K562 (cell line): ENCODE measurements at regions not wholly inside any gene's neighbourhood (a gene's known extent, or its start where the extent isn't known, plus 50 kb on each side); places are given as distances from the start of the nearest gene placed in this dataset.

Source experiments
- ATAC-seq: fragments of 200-7000 bp; cut with Tn5 transposase; 3 replicates; pipeline ENCODE4 v1.9.1; 2020; ENCODE audit warnings: moderate library complexity
- BruUV-seq: library from RNA; stranded (reverse); fragments of 400-500 nt; replicated peaks from 2 replicates; lab custom pipeline; 2021; lab: Mats Ljungman, UMichigan
- CTCF ChIA-PET: fragments of 300-600 bp; formaldehyde crosslinking; extraction: SDS; loops from one replicate; lab custom pipeline; 2021; ENCODE audit warnings: low intra/inter-chr PET ratio; lab: Yijun Ruan, JAX
- POLR2A ChIA-PET: fragments of 300-600, 350-650 bp; sonication (Branson Sonifier 250); formaldehyde crosslinking; extraction: SDS; loops from one replicate; lab custom pipeline; 2021; ENCODE audit warnings: antibody characterized with exemption, inconsistent platforms; lab: Yijun Ruan, JAX
- DNase-seq, 4 experiments: peaks; one replicate each; pipeline versions ENCODE4 v3.0.0 to v3.0.0-alpha.2; 2011 to 2018; ENCODE audit warnings: low spot score in 3 of 4, mixed read lengths in 3 of 4; ENCODE audit errors: extremely low read depth in 1 of 4
- FAIRE-seq: peaks from 2 replicates; lab custom pipeline; 2011; peaks lifted over from hg19 to GRCh38; lab: Jason Lieb, UNC
- H2AFZ ChIP-seq: 2 replicates; pipeline ENCODE4 v1.6.0; 2011; ENCODE audit warnings: low read depth, low read length, control low read depth, inconsistent platforms
- H3K27ac ChIP-seq: fragments of 200-600 bp; 3 replicates; pipeline ENCODE4 v1.8.0; 2011; ENCODE audit warnings: low read depth, mild to moderate bottlenecking, control low read depth, inconsistent platforms, low read length, moderate library complexity, mixed read lengths; ENCODE audit errors: extremely low read depth
- H3K27me3 ChIP-seq, 2 experiments: fragments of 300-600 bp in 1 of 2; 2 replicates in 1 of 2; 3 replicates in 1 of 2; pipeline versions ENCODE4 v1.6.0 to v1.8.0; 2011; ENCODE audit warnings: inconsistent platforms in 2 of 2, low read length in 2 of 2, mild to moderate bottlenecking in 1 of 2, mixed read lengths in 1 of 2, moderate library complexity in 1 of 2; ENCODE audit not compliant: control insufficient read depth in 2 of 2, insufficient read depth in 2 of 2
- H3K36me3 ChIP-seq: fragments of 300-600 bp; 3 replicates; pipeline ENCODE4 v1.8.0; 2011; ENCODE audit warnings: mild to moderate bottlenecking, low read length, inconsistent platforms; ENCODE audit not compliant: control insufficient read depth, insufficient read depth
- H3K4me1 ChIP-seq, 2 experiments: fragments of 200-600 bp in 1 of 2; replicated peaks in 1 of 2; 2 replicates in 1 of 2; 3 replicates in 1 of 2; pipeline versions ENCODE4 v1.5.1 to v1.8.0; 2011; ENCODE audit warnings: inconsistent platforms in 2 of 2, low read length in 2 of 2, mild to moderate bottlenecking in 1 of 2, mixed read lengths in 1 of 2, moderate library complexity in 1 of 2; ENCODE audit not compliant: control insufficient read depth in 2 of 2, insufficient read depth in 2 of 2
- H3K4me2 ChIP-seq: 2 replicates; pipeline ENCODE4 v1.6.1; 2011; ENCODE audit warnings: low read length, control low read depth, inconsistent platforms, mixed read lengths; ENCODE audit not compliant: insufficient read depth
- H3K4me3 ChIP-seq: fragments of 200-600 bp; sonication (generic), shearing (Covaris generic); 2 replicates; pipeline ENCODE4 v1.5.1; 2016; ENCODE audit warnings: control low read depth, inconsistent platforms
- H3K79me2 ChIP-seq: fragments of 200-600 bp; 3 replicates; pipeline ENCODE4 v1.8.0; 2011; ENCODE audit warnings: low read length, inconsistent platforms; ENCODE audit not compliant: control insufficient read depth, insufficient read depth
- H3K9ac ChIP-seq, 2 experiments: 2 replicates each; pipeline versions ENCODE4 v1.6.0 to v1.6.1; 2011; ENCODE audit warnings: low read depth in 2 of 2, low read length in 2 of 2, control low read depth in 1 of 2, inconsistent platforms in 1 of 2, mild to moderate bottlenecking in 1 of 2, mixed read lengths in 1 of 2; ENCODE audit not compliant: insufficient read depth in 1 of 2
- H3K9me1 ChIP-seq: one replicate; pipeline ENCODE4 v1.6.0; 2011; ENCODE audit warnings: inconsistent platforms, mild to moderate bottlenecking, low read length, moderate library complexity; ENCODE audit not compliant: control insufficient read depth, insufficient read depth
- H3K9me3 ChIP-seq: replicated peaks from 2 replicates; pipeline ENCODE4 v1.5.1; 2011; ENCODE audit warnings: low read depth, low read length, inconsistent platforms; ENCODE audit not compliant: control insufficient read depth, insufficient read depth
- H4K20me1 ChIP-seq: replicated peaks from 2 replicates; pipeline ENCODE4 v1.6.1; 2011; ENCODE audit warnings: low read length, inconsistent platforms, mixed read lengths; ENCODE audit not compliant: control insufficient read depth, insufficient read depth
- NR1H2 ChIP-seq: sonication (generic); formaldehyde crosslinking; IDR thresholded peaks from 2 replicates; pipeline ENCODE4 v1.4.0; 2020; ENCODE audit warnings: mild to moderate bottlenecking, missing genetic modification reagents
- PRDM10 ChIP-seq: fragments of 450-650 bp; IDR thresholded peaks from 2 replicates; pipeline ENCODE4 v1.6.1; 2018; ENCODE audit not compliant: partially characterized antibody
- SNRNP70 ChIP-seq: fragments of 200-400 bp; formaldehyde crosslinking; optimal IDR thresholded peaks from 2 replicates; pipeline ENCODE3; 2017; ENCODE audit warnings: low read depth, low read length
- TAF7 ChIP-seq: fragments of 450-650 bp; IDR thresholded peaks from 2 replicates; pipeline ENCODE4 v1.6.1; 2016; ENCODE audit warnings: missing genetic modification characterization, missing compliant biosample characterization
- ZNF175 ChIP-seq: fragments of 200-800 bp; sonication (Bioruptor generic); IDR thresholded peaks from 2 replicates; pipeline ENCODE4 v1.6.1; 2016; ENCODE audit warnings: low read depth, mild to moderate bottlenecking, missing genetic modification characterization, missing compliant biosample characterization
- ZNF316 ChIP-seq: fragments of 450-650 bp; IDR thresholded peaks from 2 replicates; pipeline ENCODE4 v1.6.1; 2016
- in situ Hi-C: fragments of 300-500 bp; cut with MboI; formaldehyde crosslinking; loops from 4 replicates; pipeline ENCODE4 v1.15.0; 2018; ENCODE audit warnings: inconsistent platforms, mixed read lengths
- intact Hi-C: fragments of 100-400 bp; cut with micrococcal nuclease; formaldehyde crosslinking; loops from 2 replicates; pipeline ENCODE4 v1.14.2; 2022
- TF ChIP-seq, protein P1 (sequence below): fragments of 150-350 bp; conservative IDR thresholded peaks from 2 replicates; pipeline ENCODE4 v1.6.1; 2014; ENCODE audit warnings: low read length
- TF ChIP-seq, protein P2 (sequence below): fragments of 450-650 bp; IDR thresholded peaks from 2 replicates; pipeline ENCODE4 v1.7.0; 2016; ENCODE audit warnings: borderline replicate concordance
- TF ChIP-seq, protein P3 (sequence below): fragments of 250-450 bp; sonication (Bioruptor Pico); IDR thresholded peaks from 2 replicates; pipeline ENCODE4 v1.5.0; 2022; ENCODE audit warnings: mild to moderate bottlenecking

DNA sequence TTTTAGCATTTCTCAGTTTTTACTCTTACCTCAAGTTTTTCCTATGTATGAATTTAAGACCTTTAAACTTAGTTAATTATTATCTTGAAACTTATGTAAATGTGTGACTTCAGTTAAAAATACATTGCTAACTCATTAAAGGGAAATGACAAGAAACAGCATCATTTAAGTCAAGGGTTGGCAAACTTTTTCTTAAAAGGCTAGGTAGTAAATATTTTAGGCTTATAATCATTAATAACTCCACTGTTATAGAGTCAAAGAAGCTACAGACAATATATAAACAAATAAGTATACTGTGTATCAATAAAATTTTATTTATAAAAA lies 259.7 kb upstream of the RBMS1 start:
- Histone ChIP-seq H3K27ac (no peak overlapping the region), H3K9me1 (no peaks in the 10 kb centered on the region), H3K9ac (no peak overlapping the region), H3K4me1 (no peaks in the 10 kb centered on the region), H3K4me2 (no peak overlapping the region), H3K79me2 (no peaks in the 10 kb centered on the region), H3K36me3 (no peaks in the 10 kb centered on the region), H3K27me3 (no peaks in the 10 kb centered on the region), H3K4me3 (no peak overlapping the region), H2AFZ (no peak overlapping the region), H4K20me1 (no peaks in the 10 kb centered on the region), H3K9me3 (peaks cover 2% of the 10 kb centered on the region; the same call in 1 of the 2 replicates)
- intact Hi-C loops: no loop called here
- FAIRE-seq (no peak), DNase-seq (no peak), ATAC-seq (no peak)
- in situ Hi-C loops: no loop called here
- POLR2A ChIA-PET: no interaction called here
- CTCF ChIA-PET: no interaction called here
- no TSS peak for BruUV-seq
- TF ChIP-seq, protein P1, sequence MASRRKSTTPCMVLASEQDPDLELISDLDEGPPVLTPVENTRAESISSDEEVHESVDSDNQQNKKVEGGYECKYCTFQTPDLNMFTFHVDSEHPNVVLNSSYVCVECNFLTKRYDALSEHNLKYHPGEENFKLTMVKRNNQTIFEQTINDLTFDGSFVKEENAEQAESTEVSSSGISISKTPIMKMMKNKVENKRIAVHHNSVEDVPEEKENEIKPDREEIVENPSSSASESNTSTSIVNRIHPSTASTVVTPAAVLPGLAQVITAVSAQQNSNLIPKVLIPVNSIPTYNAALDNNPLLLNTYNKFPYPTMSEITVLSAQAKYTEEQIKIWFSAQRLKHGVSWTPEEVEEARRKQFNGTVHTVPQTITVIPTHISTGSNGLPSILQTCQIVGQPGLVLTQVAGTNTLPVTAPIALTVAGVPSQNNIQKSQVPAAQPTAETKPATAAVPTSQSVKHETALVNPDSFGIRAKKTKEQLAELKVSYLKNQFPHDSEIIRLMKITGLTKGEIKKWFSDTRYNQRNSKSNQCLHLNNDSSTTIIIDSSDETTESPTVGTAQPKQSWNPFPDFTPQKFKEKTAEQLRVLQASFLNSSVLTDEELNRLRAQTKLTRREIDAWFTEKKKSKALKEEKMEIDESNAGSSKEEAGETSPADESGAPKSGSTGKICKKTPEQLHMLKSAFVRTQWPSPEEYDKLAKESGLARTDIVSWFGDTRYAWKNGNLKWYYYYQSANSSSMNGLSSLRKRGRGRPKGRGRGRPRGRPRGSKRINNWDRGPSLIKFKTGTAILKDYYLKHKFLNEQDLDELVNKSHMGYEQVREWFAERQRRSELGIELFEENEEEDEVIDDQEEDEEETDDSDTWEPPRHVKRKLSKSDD: no peak
- no peak for TF ChIP-seq ZNF316
- TF ChIP-seq, protein P2, sequence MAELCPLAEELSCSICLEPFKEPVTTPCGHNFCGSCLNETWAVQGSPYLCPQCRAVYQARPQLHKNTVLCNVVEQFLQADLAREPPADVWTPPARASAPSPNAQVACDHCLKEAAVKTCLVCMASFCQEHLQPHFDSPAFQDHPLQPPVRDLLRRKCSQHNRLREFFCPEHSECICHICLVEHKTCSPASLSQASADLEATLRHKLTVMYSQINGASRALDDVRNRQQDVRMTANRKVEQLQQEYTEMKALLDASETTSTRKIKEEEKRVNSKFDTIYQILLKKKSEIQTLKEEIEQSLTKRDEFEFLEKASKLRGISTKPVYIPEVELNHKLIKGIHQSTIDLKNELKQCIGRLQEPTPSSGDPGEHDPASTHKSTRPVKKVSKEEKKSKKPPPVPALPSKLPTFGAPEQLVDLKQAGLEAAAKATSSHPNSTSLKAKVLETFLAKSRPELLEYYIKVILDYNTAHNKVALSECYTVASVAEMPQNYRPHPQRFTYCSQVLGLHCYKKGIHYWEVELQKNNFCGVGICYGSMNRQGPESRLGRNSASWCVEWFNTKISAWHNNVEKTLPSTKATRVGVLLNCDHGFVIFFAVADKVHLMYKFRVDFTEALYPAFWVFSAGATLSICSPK: no peak
- no peak for TF ChIP-seq PRDM10
- no peak for TF ChIP-seq NR1H2 (CRISPR knock-in tag)
- no peak for TF ChIP-seq SNRNP70
- TF ChIP-seq ZNF175 (CRISPR knock-in tag): no peak
- TF ChIP-seq, protein P3, sequence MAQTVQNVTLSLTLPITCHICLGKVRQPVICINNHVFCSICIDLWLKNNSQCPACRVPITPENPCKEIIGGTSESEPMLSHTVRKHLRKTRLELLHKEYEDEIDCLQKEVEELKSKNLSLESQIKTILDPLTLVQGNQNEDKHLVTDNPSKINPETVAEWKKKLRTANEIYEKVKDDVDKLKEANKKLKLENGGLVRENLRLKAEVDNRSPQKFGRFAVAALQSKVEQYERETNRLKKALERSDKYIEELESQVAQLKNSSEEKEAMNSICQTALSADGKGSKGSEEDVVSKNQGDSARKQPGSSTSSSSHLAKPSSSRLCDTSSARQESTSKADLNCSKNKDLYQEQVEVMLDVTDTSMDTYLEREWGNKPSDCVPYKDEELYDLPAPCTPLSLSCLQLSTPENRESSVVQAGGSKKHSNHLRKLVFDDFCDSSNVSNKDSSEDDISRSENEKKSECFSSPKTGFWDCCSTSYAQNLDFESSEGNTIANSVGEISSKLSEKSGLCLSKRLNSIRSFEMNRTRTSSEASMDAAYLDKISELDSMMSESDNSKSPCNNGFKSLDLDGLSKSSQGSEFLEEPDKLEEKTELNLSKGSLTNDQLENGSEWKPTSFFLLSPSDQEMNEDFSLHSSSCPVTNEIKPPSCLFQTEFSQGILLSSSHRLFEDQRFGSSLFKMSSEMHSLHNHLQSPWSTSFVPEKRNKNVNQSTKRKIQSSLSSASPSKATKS (CRISPR knock-in tag): no peak
- no peak for TF ChIP-seq TAF7 (tag)
